ENCODE measurements at regions not wholly inside any gene's neighbourhood (a gene's known extent, or its start where the extent isn't known, plus 50 kb on each side); places are given as distances from the start of the nearest gene placed in this dataset.

GRCh38 chr19:28397306-28397705, 815.6 kb downstream of the UQCRFS1 start:
- POLR2A ChIA-PET = no interaction called here
- ATAC-seq (ENCODE audit: low read depth) = no peak

GRCh38 chr19:28396287-28396831, 816.6 kb downstream of the UQCRFS1 start:
- POLR2A ChIA-PET = no interaction called here
- no peak for DNase-seq
- Mint-ChIP-seq H3K9me3 (peaks cover 6% of the 10 kb centered on the region), H3K27ac (no peak overlapping the region), H3K4me3 (no peak overlapping the region), H3K36me3 (ENCODE audit: low read depth) (no peaks in the 10 kb centered on the region), H3K27me3 (no peaks in the 10 kb centered on the region), H3K4me1 (peaks cover 9% of the 10 kb centered on the region)
- no peak for ATAC-seq (ENCODE audit: low read depth)
- TF ChIP-seq CTCF (IDR thresholded peaks at IDR 0.05) = no peak
- intact Hi-C loops (cut with micrococcal nuclease) = no loop called here
- CTCF ChIA-PET = no interaction called here

More at GRCh38 chr19:28397306-28397705, 815.6 kb downstream of the UQCRFS1 start:
- H3K27ac Mint-ChIP-seq = no peak overlapping the region
- no peaks in the 10 kb centered on the region for H3K27me3 Mint-ChIP-seq
- H3K9me3 Mint-ChIP-seq = peaks cover 6% of the 10 kb centered on the region
- intact Hi-C loops (cut with micrococcal nuclease) = no loop called here
- H3K4me1 Mint-ChIP-seq = peaks cover 9% of the 10 kb centered on the region
- no peak for TF ChIP-seq CTCF (IDR thresholded peaks at IDR 0.05)
- no peak overlapping the region for H3K4me3 Mint-ChIP-seq
- CTCF ChIA-PET = no interaction called here
- H3K36me3 Mint-ChIP-seq (ENCODE audit: low read depth) = no peaks in the 10 kb centered on the region
- no peak for DNase-seq

- no peak overlapping the region for H3K4me3 Mint-ChIP-seq
- ATAC-seq (ENCODE audit: low read depth) (no peak), DNase-seq (no peak)
- CTCF ChIA-PET = no interaction called here
- peaks cover 9% of the 10 kb centered on the region for H3K4me1 Mint-ChIP-seq
- intact Hi-C loops (cut with micrococcal nuclease) = no loop called here
- H3K36me3 Mint-ChIP-seq (ENCODE audit: low read depth) = no peaks in the 10 kb centered on the region
- TF ChIP-seq CTCF (IDR thresholded peaks at IDR 0.05) = no peak
- POLR2A ChIA-PET = no interaction called here
- H3K9me3 Mint-ChIP-seq = peaks cover 6% of the 10 kb centered on the region
- H3K27me3 Mint-ChIP-seq = no peaks in the 10 kb centered on the region
- H3K27ac Mint-ChIP-seq = no peak overlapping the region
Measured at GRCh38 chr19:28394725-28395124, 818.2 kb downstream of the UQCRFS1 start.

- ChIA-PET POLR2A (no interaction called here), CTCF (no interaction called here)
- no peaks in the 10 kb centered on the region for H3K36me3 Mint-ChIP-seq (ENCODE audit: low read depth)
- H3K27me3 Mint-ChIP-seq = no peaks in the 10 kb centered on the region
- ATAC-seq (ENCODE audit: low read depth) (no peak), DNase-seq (no peak)
- H3K27ac Mint-ChIP-seq = no peak overlapping the region
- H3K4me1 Mint-ChIP-seq = peaks cover 9% of the 10 kb centered on the region
- peak overlapping the region; percentile 42 for H3K4me3 Mint-ChIP-seq
- intact Hi-C loops (cut with micrococcal nuclease) = no loop called here
- TF ChIP-seq CTCF (IDR thresholded peaks at IDR 0.05) = no peak
- H3K9me3 Mint-ChIP-seq = no peaks in the 10 kb centered on the region
Measured at GRCh38 chr19:28393574-28394336, 819.2 kb downstream of the UQCRFS1 start.

GRCh38 chr19:28388988-28389387, 824.0 kb downstream of the UQCRFS1 start:
- intact Hi-C loops (cut with micrococcal nuclease) = no loop called here

More at GRCh38 chr19:28388988-28389387, 824.0 kb downstream of the UQCRFS1 start:
- DNase-seq = no peak
- Mint-ChIP-seq H3K4me3 (no peak overlapping the region), H3K27ac (no peak overlapping the region), H3K36me3 (ENCODE audit: low read depth) (no peaks in the 10 kb centered on the region), H3K4me1 (peaks cover 5% of the 10 kb centered on the region), H3K9me3 (peaks cover 6% of the 10 kb centered on the region), H3K27me3 (no peaks in the 10 kb centered on the region)
- no peak for TF ChIP-seq CTCF (IDR thresholded peaks at IDR 0.05)
- ChIA-PET CTCF (no interaction called here), POLR2A (no interaction called here)
- no peak for ATAC-seq (ENCODE audit: low read depth)
